KOPT-K1 (cell line): ENCODE measurements at regions not wholly inside any gene's neighbourhood (a gene's known extent, or its start where the extent isn't known, plus 50 kb on each side); places are given as distances from the start of the nearest gene placed in this dataset.

Experiments used
- H3K27ac ChIP-seq: fragments of 200-600 bp; sonication (generic); 2 replicates; pipeline ENCODE4 v1.5.1; 2016; ENCODE audit warnings: antibody characterized with exemption, mild to moderate bottlenecking, low read depth, low read length; ENCODE audit not compliant: poor library complexity, severe bottlenecking
- H3K36me3 ChIP-seq: fragments of 200-600 bp; sonication (generic); 2 replicates; pipeline ENCODE4 v1.5.1; 2017; ENCODE audit warnings: antibody characterized with exemption, mild to moderate bottlenecking, low read length, moderate library complexity; ENCODE audit not compliant: insufficient read depth
- H3K9me3 ChIP-seq: fragments of 200-600 bp; sonication (generic); 2 replicates; pipeline ENCODE4 v1.5.1; 2017; ENCODE audit warnings: antibody characterized with exemption, low read length, mild to moderate bottlenecking; ENCODE audit not compliant: insufficient read depth, poor library complexity, severe bottlenecking

GRCh38 chr2:160837416-160837815 lies 322.8 kb upstream of the TANK start:
- Histone ChIP-seq H3K36me3 (no peaks in the 10 kb centered on the region), H3K9me3 (no peaks in the 10 kb centered on the region)

GRCh38 chr2:160838147-160838546 lies 322.1 kb upstream of the TANK start:
- H3K36me3 ChIP-seq: no peaks in the 10 kb centered on the region
- no peak overlapping the region for H3K27ac ChIP-seq
- H3K9me3 ChIP-seq: peaks cover 2% of the 10 kb centered on the region

More at GRCh38 chr2:160837416-160837815, 322.8 kb upstream of the TANK start:
- H3K27ac ChIP-seq: no peak overlapping the region

GRCh38 chr2:160838691-160839090 lies 321.5 kb upstream of the TANK start:
- H3K36me3 ChIP-seq: no peaks in the 10 kb centered on the region

GRCh38 chr2:160842286-160842685 lies 317.9 kb upstream of the TANK start:
- Histone ChIP-seq H3K9me3 (peaks cover 6% of the 10 kb centered on the region), H3K27ac (no peak overlapping the region), H3K36me3 (no peaks in the 10 kb centered on the region)

More at GRCh38 chr2:160838691-160839090, 321.5 kb upstream of the TANK start:
- Histone ChIP-seq H3K9me3 (peaks cover 6% of the 10 kb centered on the region), H3K27ac (no peak overlapping the region)

GRCh38 chr2:160859096-160859495 lies 301.1 kb upstream of the TANK start:
- Histone ChIP-seq H3K36me3 (no peaks in the 10 kb centered on the region), H3K27ac (no peak overlapping the region)

GRCh38 chr2:160862226-160862625 lies 298.0 kb upstream of the TANK start:
- Histone ChIP-seq H3K9me3 (no peaks in the 10 kb centered on the region), H3K27ac (no peak overlapping the region), H3K36me3 (no peaks in the 10 kb centered on the region)

More at GRCh38 chr2:160859096-160859495, 301.1 kb upstream of the TANK start:
- H3K9me3 ChIP-seq: no peaks in the 10 kb centered on the region

GRCh38 chr2:160868891-160869290 lies 291.3 kb upstream of the TANK start:
- Histone ChIP-seq H3K27ac (no peak overlapping the region), H3K9me3 (no peaks in the 10 kb centered on the region), H3K36me3 (no peaks in the 10 kb centered on the region)

- Histone ChIP-seq H3K36me3 (no peaks in the 10 kb centered on the region), H3K27ac (no peak overlapping the region), H3K9me3 (no peaks in the 10 kb centered on the region)
Measured at GRCh38 chr2:160869411-160869810, 290.8 kb upstream of the TANK start.

- H3K27ac ChIP-seq: no peak overlapping the region
- H3K9me3 ChIP-seq: no peaks in the 10 kb centered on the region
- H3K36me3 ChIP-seq: no peaks in the 10 kb centered on the region
Measured at GRCh38 chr2:160870729-160871465, 289.3 kb upstream of the TANK start.

- no peaks in the 10 kb centered on the region for H3K9me3 ChIP-seq
Measured at GRCh38 chr2:160871953-160872352, 288.3 kb upstream of the TANK start.

GRCh38 chr2:160876029-160876428 lies 284.2 kb upstream of the TANK start:
- no peak overlapping the region for H3K27ac ChIP-seq
- no peaks in the 10 kb centered on the region for H3K36me3 ChIP-seq
- no peaks in the 10 kb centered on the region for H3K9me3 ChIP-seq

More at GRCh38 chr2:160871953-160872352, 288.3 kb upstream of the TANK start:
- Histone ChIP-seq H3K36me3 (no peaks in the 10 kb centered on the region), H3K27ac (no peak overlapping the region)

GRCh38 chr2:160876765-160877164 lies 283.5 kb upstream of the TANK start:
- Histone ChIP-seq H3K36me3 (no peaks in the 10 kb centered on the region), H3K9me3 (no peaks in the 10 kb centered on the region), H3K27ac (no peak overlapping the region)

GRCh38 chr2:160878618-160879017 lies 281.6 kb upstream of the TANK start:
- no peaks in the 10 kb centered on the region for H3K36me3 ChIP-seq
- H3K27ac ChIP-seq: no peak overlapping the region
- H3K9me3 ChIP-seq: no peaks in the 10 kb centered on the region

GRCh38 chr2:160882906-160883305 lies 277.3 kb upstream of the TANK start:
- H3K27ac ChIP-seq: no peak overlapping the region
- no peaks in the 10 kb centered on the region for H3K36me3 ChIP-seq
- no peaks in the 10 kb centered on the region for H3K9me3 ChIP-seq

- H3K27ac ChIP-seq: no peak overlapping the region
- no peaks in the 10 kb centered on the region for H3K36me3 ChIP-seq
- H3K9me3 ChIP-seq: no peaks in the 10 kb centered on the region
Measured at GRCh38 chr2:160884056-160884455, 276.2 kb upstream of the TANK start.
